Lung microvascular endothelial cell (primary cell): ENCODE measurements at regions not wholly inside any gene's neighbourhood (a gene's known extent, or its start where the extent isn't known, plus 50 kb on each side); places are given as distances from the start of the nearest gene placed in this dataset.
"Not testable (repeated sequence)": the region's sequence is repeated elsewhere in the genome, so short reads cannot be mapped to it uniquely, and the experiment has no call there.

Source experiments
- DNase-seq, 2 donors: peaks; one replicate each; pipeline versions ENCODE4 v3.0.0 to v3.0.0-alpha.2; 2010; ENCODE audit warnings: low read depth in 2 of 2

- DNase-seq = peak in 1 of 2 donors; percentile 79
These were observed 85.5 kb downstream of the APIP start for GRCh38 chr11:34830648-34831047.

- DNase-seq = no peak
These were observed 86.1 kb downstream of the APIP start for GRCh38 chr11:34830035-34830434.

- no peak for DNase-seq
These were observed 89.0 kb downstream of the APIP start for GRCh38 chr11:34827228-34827627.

GRCh38 chr11:34826384-34826726 is 89.8 kb downstream of the APIP start:
- no peak for DNase-seq

- DNase-seq = no peak
These were observed 90.4 kb downstream of the APIP start for GRCh38 chr11:34825670-34826383.

GRCh38 chr11:34825315-34825669 is 90.9 kb downstream of the APIP start:
- no peak for DNase-seq

- no peak for DNase-seq
These were observed 91.8 kb downstream of the APIP start for GRCh38 chr11:34824425-34824824.

- DNase-seq = no peak
These were observed 92.5 kb downstream of the APIP start for GRCh38 chr11:34823639-34824038.

GRCh38 chr11:34823197-34823596 is 93.0 kb downstream of the APIP start:
- no peak for DNase-seq

GRCh38 chr11:34819740-34820482 is 96.3 kb downstream of the APIP start:
- DNase-seq = no peak

- not testable (repeated sequence) for DNase-seq
These were observed 98.4 kb downstream of the APIP start for GRCh38 chr11:34817812-34818211.

- DNase-seq = no peak
These were observed 99.4 kb downstream of the APIP start for GRCh38 chr11:34816698-34817213.

GRCh38 chr11:34812905-34813576 is 103.1 kb downstream of the APIP start:
- no peak for DNase-seq

- DNase-seq = no peak
These were observed 104.3 kb downstream of the APIP start for GRCh38 chr11:34811858-34812257.

- no peak for DNase-seq
These were observed 106.0 kb downstream of the APIP start for GRCh38 chr11:34810107-34810562.

- peak; percentile 93 to 96 for DNase-seq
These were observed 106.7 kb downstream of the APIP start for GRCh38 chr11:34809191-34810106.

GRCh38 chr11:34806875-34807274 is 109.3 kb downstream of the APIP start:
- no peak for DNase-seq

- DNase-seq = no peak
These were observed 110.2 kb downstream of the APIP start for GRCh38 chr11:34805937-34806336.

GRCh38 chr11:34799848-34800247 is 116.3 kb downstream of the APIP start:
- DNase-seq = no peak

GRCh38 chr11:34798985-34799384 is 117.2 kb downstream of the APIP start:
- no peak for DNase-seq

- not testable (repeated sequence) for DNase-seq
These were observed 118.7 kb downstream of the APIP start for GRCh38 chr11:34797497-34797896.
